ENCODE measurements at regions not wholly inside any gene's neighbourhood (a gene's known extent, or its start where the extent isn't known, plus 50 kb on each side); places are given as distances from the start of the nearest gene placed in this dataset.
A peak's percentile ranks its signal among the peaks of the same experiment; 100 is the strongest.

DNA sequence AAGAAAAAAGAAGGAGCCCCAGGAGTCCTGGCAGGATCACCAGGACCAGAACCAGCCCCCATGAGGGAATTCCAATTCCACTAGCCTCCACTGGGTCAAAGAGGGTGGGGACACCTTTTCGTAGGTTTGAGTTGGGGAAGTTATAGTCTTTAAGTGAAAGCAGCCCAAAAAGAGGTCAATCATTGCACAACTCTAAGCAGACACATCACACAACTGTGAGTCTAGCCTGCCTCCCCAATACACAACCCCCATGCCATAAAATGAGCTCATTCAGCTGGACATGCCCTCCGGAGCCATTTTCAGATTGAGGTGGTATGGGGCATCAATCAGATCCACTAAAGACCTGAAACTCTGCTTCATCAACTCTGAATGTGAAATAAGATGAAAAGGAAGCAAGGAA, 179.9 kb downstream of the NPHP4 start:
- Mint-ChIP-seq H3K4me3 (no peak overlapping the region), H3K27me3 (ENCODE audit: low read depth) (peaks cover 26% of the 10 kb centered on the region), H3K36me3 (ENCODE audit: insufficient read depth) (no peaks in the 10 kb centered on the region), H3K4me1 (ENCODE audit: low read depth) (no peaks in the 10 kb centered on the region), H3K9me3 (no peaks in the 10 kb centered on the region)
- ATAC-seq (no peak), DNase-seq (no peak)

DNA sequence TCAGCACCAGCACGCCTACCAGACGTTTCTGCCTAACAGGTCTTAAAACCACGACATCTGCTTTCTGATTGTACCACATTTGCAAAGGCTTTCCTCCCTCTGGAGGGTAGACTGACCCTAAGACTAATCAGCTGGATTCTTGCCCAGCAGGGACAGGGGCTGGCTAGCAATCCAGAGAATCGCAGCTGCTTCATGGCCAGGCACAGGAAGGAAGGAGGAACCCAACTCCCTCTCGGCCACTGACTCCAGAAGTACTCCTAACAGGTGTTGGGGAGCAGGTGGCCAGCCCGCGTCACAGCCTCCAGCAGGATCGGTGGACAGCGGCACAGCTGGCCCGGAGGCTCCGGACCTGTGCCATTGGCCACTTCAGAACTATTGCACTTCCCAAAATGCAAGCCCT, 180.8 kb downstream of the NPHP4 start:
- no peaks in the 10 kb centered on the region for H3K9me3 Mint-ChIP-seq
- no peak for DNase-seq
- no peaks in the 10 kb centered on the region for H3K4me1 Mint-ChIP-seq (ENCODE audit: low read depth)
- no peak overlapping the region for H3K4me3 Mint-ChIP-seq
- peaks cover 24% of the 10 kb centered on the region for H3K27me3 Mint-ChIP-seq (ENCODE audit: low read depth)
- no peak for ATAC-seq
- H3K36me3 Mint-ChIP-seq (ENCODE audit: insufficient read depth): no peaks in the 10 kb centered on the region

DNA sequence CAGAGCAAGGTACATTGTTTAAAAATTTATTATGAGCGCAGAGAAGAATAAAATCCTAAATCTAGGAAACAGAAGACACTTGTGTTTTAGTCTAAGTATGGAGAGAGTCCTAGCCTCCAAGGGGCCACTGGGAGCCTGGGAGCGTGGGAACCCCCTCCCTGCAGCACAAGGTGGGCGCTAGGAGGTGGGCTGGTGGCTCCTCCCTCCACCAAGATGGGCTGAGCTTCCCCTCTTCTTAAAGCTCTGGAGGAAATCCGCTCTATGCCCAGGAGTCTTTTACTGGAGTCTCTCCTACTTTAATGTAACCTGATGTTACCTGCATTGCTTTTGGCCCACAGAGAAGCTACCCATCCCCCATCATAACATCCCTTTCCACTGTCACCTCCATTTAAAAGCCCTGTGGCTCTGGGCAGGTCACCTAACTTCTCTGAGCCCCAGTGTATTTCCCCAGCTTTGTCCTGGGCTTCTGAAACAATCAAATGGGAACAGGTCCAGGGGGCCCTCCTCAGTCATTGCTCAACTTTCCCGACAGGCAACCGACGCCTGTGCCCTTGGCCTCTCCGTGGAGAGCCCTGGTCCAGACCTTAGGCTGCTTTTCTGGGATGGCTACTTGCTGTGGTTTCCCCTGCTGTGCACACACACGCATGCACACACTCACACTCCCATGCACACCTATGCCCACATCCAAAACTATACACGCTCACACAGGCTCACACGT, 181.5 kb downstream of the NPHP4 start:
- Mint-ChIP-seq H3K4me3 (no peak overlapping the region), H3K4me1 (ENCODE audit: low read depth) (no peaks in the 10 kb centered on the region), H3K27me3 (ENCODE audit: low read depth) (peaks cover 20% of the 10 kb centered on the region), H3K9me3 (no peaks in the 10 kb centered on the region), H3K36me3 (ENCODE audit: insufficient read depth) (no peaks in the 10 kb centered on the region)
- ATAC-seq (no peak), DNase-seq (no peak)

DNA sequence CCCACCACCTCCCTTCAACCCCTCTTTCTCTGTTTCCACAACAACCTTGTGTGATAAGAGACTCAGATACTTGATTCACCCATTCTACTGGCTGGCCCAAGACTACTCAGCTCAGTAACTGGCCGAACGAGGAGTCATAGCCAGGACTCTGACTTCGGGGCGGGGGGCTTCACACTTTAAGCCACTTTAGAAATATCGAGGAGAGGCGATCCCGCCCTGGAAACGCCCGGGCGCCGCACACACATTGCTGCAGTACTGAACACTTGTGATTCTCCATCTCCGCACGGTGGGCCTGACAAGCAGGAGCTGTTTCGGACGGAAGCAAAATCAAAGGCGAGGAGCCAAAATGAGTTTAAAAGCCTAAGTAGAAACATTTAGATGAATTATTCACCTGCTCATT, 182.1 kb downstream of the NPHP4 start:
- no peak for DNase-seq
- no peaks in the 10 kb centered on the region for H3K9me3 Mint-ChIP-seq

DNA sequence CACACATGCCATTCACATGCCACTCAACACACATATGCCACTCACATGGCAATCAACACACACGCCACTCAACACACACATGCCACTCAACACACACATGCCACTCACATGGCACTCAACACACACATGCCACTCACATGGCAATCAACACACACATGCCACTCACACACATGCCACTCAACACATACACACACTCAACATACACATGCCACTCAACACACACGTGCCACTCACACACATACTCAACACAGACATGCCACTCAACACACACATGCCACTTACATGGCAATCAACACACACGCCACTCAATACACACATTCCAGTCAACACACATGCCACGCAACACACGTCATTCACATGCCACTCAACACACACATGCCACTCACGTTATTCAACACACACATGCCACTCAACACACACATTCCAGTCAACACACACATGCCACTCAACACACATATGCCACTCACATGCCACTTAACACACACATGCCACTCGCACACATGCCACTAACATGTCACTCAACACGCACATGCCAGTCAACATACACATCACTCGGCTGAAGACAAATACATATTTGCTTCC, 182.9 kb downstream of the NPHP4 start:
- Mint-ChIP-seq H3K9me3 (no peaks in the 10 kb centered on the region), H3K4me3 (no peak overlapping the region), H3K36me3 (ENCODE audit: insufficient read depth) (no peaks in the 10 kb centered on the region), H3K27me3 (ENCODE audit: low read depth) (peaks cover 12% of the 10 kb centered on the region), H3K4me1 (ENCODE audit: low read depth) (no peaks in the 10 kb centered on the region)
- DNase-seq (no peak), ATAC-seq (no peak)

More for the DNA sequence above, 182.1 kb downstream of the NPHP4 start:
- Mint-ChIP-seq H3K4me3 (no peak overlapping the region), H3K36me3 (ENCODE audit: insufficient read depth) (no peaks in the 10 kb centered on the region), H3K27me3 (ENCODE audit: low read depth) (peaks cover 15% of the 10 kb centered on the region), H3K4me1 (ENCODE audit: low read depth) (no peaks in the 10 kb centered on the region)
- ATAC-seq: no peak

DNA sequence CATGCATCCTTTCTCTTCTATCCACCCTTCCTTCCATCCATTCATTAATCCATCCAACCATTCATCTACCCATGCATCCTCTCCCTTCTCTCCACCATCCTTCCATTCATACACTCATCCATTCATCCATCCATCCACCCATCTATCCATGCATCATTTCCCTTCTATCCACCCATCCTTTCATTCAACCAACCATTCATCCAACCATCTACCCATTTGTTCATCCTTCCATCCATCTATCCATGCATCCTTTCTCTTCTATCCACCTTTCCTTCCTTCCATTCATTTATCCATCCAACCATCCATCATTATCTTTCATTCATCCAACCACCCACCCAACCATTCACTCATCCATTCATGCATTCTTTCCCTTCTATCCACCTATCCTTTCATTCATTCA, 188.4 kb downstream of the NPHP4 start:
- DNase-seq (no peak), ATAC-seq (no peak)
- Mint-ChIP-seq H3K36me3 (ENCODE audit: insufficient read depth) (no peaks in the 10 kb centered on the region), H3K27me3 (ENCODE audit: low read depth) (peaks cover 4% of the 10 kb centered on the region), H3K4me3 (no peak overlapping the region), H3K9me3 (peaks cover 3% of the 10 kb centered on the region), H3K4me1 (ENCODE audit: low read depth) (no peaks in the 10 kb centered on the region)

DNA sequence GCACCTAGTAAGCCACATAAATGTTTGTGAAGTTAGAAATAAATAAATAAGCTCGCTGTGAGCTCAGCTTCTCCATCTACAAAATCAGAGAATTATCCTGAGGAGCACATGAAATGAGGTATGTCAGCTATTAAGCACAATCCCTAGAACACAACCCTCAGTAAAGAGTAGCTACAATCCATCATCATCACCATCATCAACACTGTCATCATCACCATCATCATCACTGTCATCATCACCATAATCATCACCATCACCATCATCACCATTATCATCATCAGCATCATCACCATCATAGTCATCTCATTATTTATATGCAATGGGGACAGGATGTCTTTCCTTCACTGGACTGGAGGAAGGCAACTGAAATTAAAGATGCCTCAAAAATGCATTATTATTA, 189.6 kb downstream of the NPHP4 start:
- H3K9me3 Mint-ChIP-seq: peaks cover 3% of the 10 kb centered on the region
- H3K4me1 Mint-ChIP-seq (ENCODE audit: low read depth): no peaks in the 10 kb centered on the region
- H3K36me3 Mint-ChIP-seq (ENCODE audit: insufficient read depth): no peaks in the 10 kb centered on the region
- peaks cover 13% of the 10 kb centered on the region for H3K27me3 Mint-ChIP-seq (ENCODE audit: low read depth)
- ATAC-seq: no peak
- no peak for DNase-seq
- no peak overlapping the region for H3K4me3 Mint-ChIP-seq

DNA sequence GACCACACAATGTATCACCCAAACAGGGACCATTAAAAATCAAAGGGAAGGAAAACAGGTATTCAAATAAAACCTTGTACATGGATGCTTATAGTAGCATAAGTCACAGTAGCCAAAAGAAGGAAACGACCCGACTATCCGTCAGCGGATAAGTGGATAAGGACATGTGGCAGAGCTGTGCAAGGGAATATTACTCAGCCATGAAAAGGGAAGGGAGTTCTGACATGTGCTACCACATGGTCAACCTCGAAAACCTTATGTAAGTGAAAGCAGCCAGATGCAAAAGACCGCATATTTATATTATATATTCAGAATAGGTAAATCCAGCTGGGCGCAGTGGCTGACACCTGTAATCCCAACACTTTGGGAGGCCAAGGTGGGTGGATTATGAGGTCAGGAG, 193.3 kb downstream of the NPHP4 start:
- Mint-ChIP-seq H3K4me1 (ENCODE audit: low read depth) (no peaks in the 10 kb centered on the region), H3K36me3 (ENCODE audit: insufficient read depth) (no peaks in the 10 kb centered on the region)
- no peak for ATAC-seq

DNA sequence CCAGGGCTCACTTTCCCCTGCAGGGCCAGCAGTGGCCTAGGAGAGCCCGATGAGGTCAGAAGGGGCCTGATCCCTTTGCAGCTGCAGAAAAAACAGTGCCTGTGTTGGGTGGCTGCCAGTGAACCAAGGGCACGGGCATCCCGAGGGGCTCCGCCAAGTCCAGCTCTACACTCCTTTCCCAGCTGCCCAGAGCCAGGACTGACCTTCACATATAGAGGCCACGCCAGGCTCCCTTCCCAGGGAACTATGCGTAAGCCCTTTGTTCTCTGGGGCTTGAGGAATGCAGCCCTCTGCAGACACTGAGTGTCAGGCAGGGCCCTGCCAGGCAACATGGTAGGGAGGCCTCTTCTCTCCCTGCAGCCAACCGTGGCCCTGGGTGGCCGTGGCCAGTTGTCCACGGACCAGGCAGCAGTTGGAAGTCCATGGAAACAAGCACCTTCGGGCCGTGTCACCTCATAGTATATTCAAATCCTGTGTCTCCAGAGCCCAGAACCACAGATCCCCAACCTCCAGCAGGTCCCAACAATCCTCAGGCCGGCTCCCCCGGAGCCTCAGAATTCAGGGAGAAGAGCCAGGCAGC, 194.0 kb downstream of the NPHP4 start:
- DNase-seq (no peak), ATAC-seq (no peak)
- no peaks in the 10 kb centered on the region for H3K36me3 Mint-ChIP-seq (ENCODE audit: insufficient read depth)
- peaks cover 18% of the 10 kb centered on the region for H3K27me3 Mint-ChIP-seq (ENCODE audit: low read depth)
- H3K9me3 Mint-ChIP-seq: peaks cover 9% of the 10 kb centered on the region
- H3K4me3 Mint-ChIP-seq: no peak overlapping the region
- no peaks in the 10 kb centered on the region for H3K4me1 Mint-ChIP-seq (ENCODE audit: low read depth)

More for the DNA sequence above, 193.3 kb downstream of the NPHP4 start:
- H3K9me3 Mint-ChIP-seq: peaks cover 5% of the 10 kb centered on the region
- peaks cover 17% of the 10 kb centered on the region for H3K27me3 Mint-ChIP-seq (ENCODE audit: low read depth)
- no peak overlapping the region for H3K4me3 Mint-ChIP-seq
- DNase-seq: no peak

DNA sequence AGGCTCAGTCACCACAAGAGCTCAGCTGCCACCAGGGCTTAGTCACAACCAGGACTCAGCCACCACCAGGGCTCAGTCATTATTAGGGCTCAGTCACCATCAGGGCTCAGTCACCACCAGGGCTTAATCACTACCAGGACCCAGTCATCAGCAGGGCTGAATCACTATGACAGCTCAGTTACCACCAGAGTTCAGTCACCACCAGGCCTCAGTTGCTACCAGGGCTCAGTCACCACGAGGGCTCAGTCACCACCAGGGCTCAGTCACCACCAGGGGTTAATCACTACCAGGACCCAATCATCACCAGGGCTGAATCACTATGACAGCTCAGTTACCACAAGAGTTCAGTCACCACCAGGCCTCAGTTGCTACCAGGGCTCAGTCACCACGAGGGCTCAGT, 196.2 kb downstream of the NPHP4 start:
- Mint-ChIP-seq H3K36me3 (ENCODE audit: insufficient read depth) (no peaks in the 10 kb centered on the region), H3K4me3 (no peak overlapping the region), H3K4me1 (ENCODE audit: low read depth) (no peaks in the 10 kb centered on the region), H3K27me3 (ENCODE audit: low read depth) (peaks cover 25% of the 10 kb centered on the region), H3K9me3 (peaks cover 10% of the 10 kb centered on the region)
- DNase-seq (no peak), ATAC-seq (peak; percentile 41 to 64)

DNA sequence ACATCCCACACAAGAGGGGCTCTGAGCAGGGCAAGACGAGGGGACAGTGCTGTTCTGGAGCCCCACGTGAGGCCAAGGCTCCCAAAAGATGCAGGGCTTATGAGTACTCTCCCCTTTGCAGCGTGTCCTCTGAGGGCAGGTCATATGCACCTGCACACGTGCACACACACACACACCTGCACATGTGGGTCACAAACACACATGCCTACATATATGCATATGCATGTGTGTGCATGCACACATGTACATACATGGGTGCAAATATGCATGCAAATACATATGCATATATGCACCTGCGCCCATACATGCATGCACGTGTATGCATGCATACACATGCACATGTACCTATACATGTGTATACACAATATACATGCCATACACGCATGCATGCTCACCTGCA, 197.9 kb downstream of the NPHP4 start:
- H3K27me3 Mint-ChIP-seq (ENCODE audit: low read depth): peaks cover 27% of the 10 kb centered on the region
- no peaks in the 10 kb centered on the region for H3K4me1 Mint-ChIP-seq (ENCODE audit: low read depth)
- H3K9me3 Mint-ChIP-seq: peaks cover 18% of the 10 kb centered on the region
- no peaks in the 10 kb centered on the region for H3K36me3 Mint-ChIP-seq (ENCODE audit: insufficient read depth)
- no peak for DNase-seq
- H3K4me3 Mint-ChIP-seq: no peak overlapping the region
- ATAC-seq: no peak

DNA sequence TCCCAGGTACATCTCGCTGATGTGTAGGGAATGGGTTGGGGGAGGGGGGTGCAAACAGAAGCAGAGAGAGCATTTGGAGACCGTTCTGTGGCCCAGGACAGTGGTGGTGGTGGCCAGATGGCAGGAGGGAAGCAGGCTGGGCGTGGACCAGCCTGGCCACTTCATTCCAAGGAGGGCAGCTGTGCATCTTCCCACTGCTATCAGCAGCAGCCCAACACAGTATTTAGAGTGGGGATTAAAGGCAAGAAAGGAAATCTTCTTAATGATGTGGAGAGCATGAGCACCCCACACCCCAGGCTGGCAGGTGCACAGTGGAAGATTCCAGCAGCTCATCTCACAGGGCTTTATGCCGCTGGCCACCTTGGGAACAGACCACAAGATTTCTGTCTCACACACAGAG, 198.7 kb downstream of the NPHP4 start:
- H3K4me1 Mint-ChIP-seq (ENCODE audit: low read depth): no peaks in the 10 kb centered on the region
- no peak for ATAC-seq
- H3K9me3 Mint-ChIP-seq: peaks cover 18% of the 10 kb centered on the region
- peaks cover 22% of the 10 kb centered on the region for H3K27me3 Mint-ChIP-seq (ENCODE audit: low read depth)
- no peaks in the 10 kb centered on the region for H3K36me3 Mint-ChIP-seq (ENCODE audit: insufficient read depth)
- H3K4me3 Mint-ChIP-seq: no peak overlapping the region
- no peak for DNase-seq

DNA sequence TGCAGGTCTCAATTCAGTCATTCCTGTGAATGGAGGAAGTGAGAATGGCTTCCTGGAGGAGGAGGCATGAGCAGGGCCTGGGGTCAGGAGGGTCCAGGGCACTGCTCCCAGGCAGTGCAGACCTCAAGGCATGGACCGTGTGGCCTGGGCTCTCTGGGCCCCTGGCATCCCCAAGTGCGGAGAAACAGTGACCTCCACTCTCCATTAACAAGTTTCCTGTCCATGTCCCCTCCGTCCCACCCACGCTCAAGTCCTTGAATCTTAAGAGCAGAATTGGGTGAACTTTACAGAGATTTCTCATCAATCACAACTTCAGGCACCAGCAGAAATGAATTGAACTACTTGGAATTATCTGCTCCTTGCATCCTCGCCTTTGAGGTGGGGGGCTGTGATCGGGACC, 211.1 kb downstream of the NPHP4 start:
- Mint-ChIP-seq H3K36me3 (ENCODE audit: insufficient read depth) (no peaks in the 10 kb centered on the region), H3K4me3 (no peak overlapping the region), H3K27me3 (ENCODE audit: low read depth) (peaks cover 7% of the 10 kb centered on the region), H3K9me3 (peaks cover 4% of the 10 kb centered on the region), H3K4me1 (ENCODE audit: low read depth) (no peaks in the 10 kb centered on the region)
- ATAC-seq: no peak
- DNase-seq: no peak

DNA sequence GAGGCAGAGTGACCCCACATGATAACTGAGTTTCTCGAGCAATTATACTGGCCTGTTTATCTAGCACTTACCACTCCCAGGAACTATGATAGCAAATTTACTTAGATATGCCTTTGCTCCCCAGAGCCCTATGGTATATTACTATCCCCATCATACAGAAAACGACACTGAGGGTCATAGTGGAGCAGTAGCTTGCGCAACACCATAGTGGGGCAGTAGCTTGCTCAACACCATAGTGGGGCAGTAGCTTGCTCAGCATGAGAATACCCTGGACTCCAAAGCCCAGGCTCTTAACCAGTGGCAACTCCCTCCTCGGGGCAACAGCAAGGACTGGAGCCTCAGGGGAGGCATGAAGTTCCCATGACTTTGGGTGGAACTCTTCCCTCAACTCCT, 211.9 kb downstream of the NPHP4 start:
- Mint-ChIP-seq H3K27me3 (ENCODE audit: low read depth) (peaks cover 5% of the 10 kb centered on the region), H3K4me1 (ENCODE audit: low read depth) (no peaks in the 10 kb centered on the region), H3K36me3 (ENCODE audit: insufficient read depth) (no peaks in the 10 kb centered on the region), H3K4me3 (no peak overlapping the region), H3K9me3 (peaks cover 4% of the 10 kb centered on the region)
- ATAC-seq: no peak
- DNase-seq: no peak

DNA sequence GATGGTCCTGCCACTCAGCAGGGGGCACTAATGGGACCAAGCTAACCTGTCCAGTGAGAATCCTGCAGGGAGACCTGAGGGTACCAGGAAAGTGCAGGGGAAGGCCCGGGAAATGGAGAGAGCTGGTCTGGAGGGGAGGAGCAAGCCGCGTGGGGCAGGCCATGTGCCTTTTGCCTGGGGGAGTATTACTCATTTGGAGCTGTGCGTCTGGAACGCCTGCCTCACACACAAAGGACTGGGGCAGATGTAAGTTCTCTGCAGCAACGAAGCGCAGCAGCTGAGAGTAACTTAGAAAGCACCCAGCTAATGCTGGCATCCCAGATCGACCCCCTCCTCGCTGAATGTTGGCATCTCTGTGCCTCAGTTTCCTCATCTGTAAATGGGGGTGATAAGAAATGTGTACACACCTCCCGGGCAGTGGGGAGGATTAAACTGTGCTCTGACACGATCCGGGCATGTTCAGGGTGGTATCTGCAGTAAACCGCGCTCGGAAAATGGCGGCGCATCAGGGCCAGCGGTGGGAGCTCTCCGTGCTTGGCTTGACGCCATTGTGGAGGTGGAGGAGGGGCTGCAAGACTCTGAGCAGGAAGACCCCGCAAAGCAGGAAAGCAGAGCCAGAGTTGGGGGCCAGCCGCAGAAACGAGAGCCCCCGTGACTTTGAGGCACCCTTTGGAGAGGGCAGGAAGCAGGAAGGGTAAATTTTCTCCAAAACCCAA, 212.5 kb downstream of the NPHP4 start:
- peaks cover 4% of the 10 kb centered on the region for H3K9me3 Mint-ChIP-seq
- no peaks in the 10 kb centered on the region for H3K4me1 Mint-ChIP-seq (ENCODE audit: low read depth)
- no peak for DNase-seq
- no peak for ATAC-seq
- no peaks in the 10 kb centered on the region for H3K36me3 Mint-ChIP-seq (ENCODE audit: insufficient read depth)
- H3K27me3 Mint-ChIP-seq (ENCODE audit: low read depth): peaks cover 2% of the 10 kb centered on the region
- H3K4me3 Mint-ChIP-seq: no peak overlapping the region

All from activated T-cell treated with anti-CD3 and anti-CD28 coated beads, Interleukin-2, amount 50 U/mL, for 4 hours (primary cell).